ENCODE measurements at regions not wholly inside any gene's neighbourhood (a gene's known extent, or its start where the extent isn't known, plus 50 kb on each side); places are given as distances from the start of the nearest gene placed in this dataset.
"Not testable (repeated sequence)": the region's sequence is repeated elsewhere in the genome, so short reads cannot be mapped to it uniquely, and the experiment has no call there.

- Mint-ChIP-seq H3K27me3 (ENCODE audit: low read depth, poor library complexity) (no peaks in the 10 kb centered on the region), H3K4me3 (no peak overlapping the region), H3K9me3 (peaks cover 67% of the 10 kb centered on the region), H3K4me1 (no peaks in the 10 kb centered on the region), H3K27ac (no peak overlapping the region), H3K36me3 (ENCODE audit: low read depth) (peaks cover 6% of the 10 kb centered on the region)
- DNase-seq: no peak
- TF ChIP-seq CTCF (IDR thresholded peaks at IDR 0.05): no peak
Measured at GRCh38 chr2:224114428-224114827, 75.3 kb upstream of the SERPINE2 start.

GRCh38 chr2:224113930-224114329 lies 74.8 kb upstream of the SERPINE2 start:
- H3K36me3 Mint-ChIP-seq (ENCODE audit: low read depth); H3K27ac Mint-ChIP-seq; H3K4me3 Mint-ChIP-seq; H3K27me3 Mint-ChIP-seq (ENCODE audit: low read depth, poor library complexity); DNase-seq; H3K4me1 Mint-ChIP-seq: not testable (repeated sequence)
- H3K9me3 Mint-ChIP-seq: peaks cover 62% of the 10 kb centered on the region

GRCh38 chr2:224111576-224111975 lies 72.5 kb upstream of the SERPINE2 start:
- no peak for DNase-seq
- H3K9me3 Mint-ChIP-seq: peaks cover 38% of the 10 kb centered on the region
- H3K27me3 Mint-ChIP-seq (ENCODE audit: low read depth, poor library complexity): peaks cover 4% of the 10 kb centered on the region
- H3K4me3 Mint-ChIP-seq: no peak overlapping the region
- TF ChIP-seq CTCF (IDR thresholded peaks at IDR 0.05): no peak
- no peak overlapping the region for H3K27ac Mint-ChIP-seq
- H3K36me3 Mint-ChIP-seq (ENCODE audit: low read depth): no peaks in the 10 kb centered on the region
- no peaks in the 10 kb centered on the region for H3K4me1 Mint-ChIP-seq

- Mint-ChIP-seq H3K9me3 (peaks cover 34% of the 10 kb centered on the region), H3K4me1 (no peaks in the 10 kb centered on the region), H3K36me3 (ENCODE audit: low read depth) (no peaks in the 10 kb centered on the region), H3K27ac (no peak overlapping the region), H3K27me3 (ENCODE audit: low read depth, poor library complexity) (peaks cover 4% of the 10 kb centered on the region), H3K4me3 (no peak overlapping the region)
- no peak for TF ChIP-seq CTCF (IDR thresholded peaks at IDR 0.05)
- DNase-seq: no peak
Measured at GRCh38 chr2:224110811-224111210, 71.7 kb upstream of the SERPINE2 start.

GRCh38 chr2:224109751-224110150 lies 70.7 kb upstream of the SERPINE2 start:
- Mint-ChIP-seq H3K4me3 (no peak overlapping the region), H3K27ac (no peak overlapping the region), H3K27me3 (ENCODE audit: low read depth, poor library complexity) (peaks cover 6% of the 10 kb centered on the region), H3K9me3 (peaks cover 23% of the 10 kb centered on the region), H3K4me1 (no peaks in the 10 kb centered on the region), H3K36me3 (ENCODE audit: low read depth) (no peaks in the 10 kb centered on the region)
- no peak for TF ChIP-seq CTCF (IDR thresholded peaks at IDR 0.05)
- DNase-seq: no peak

GRCh38 chr2:224106794-224107193 lies 67.7 kb upstream of the SERPINE2 start:
- H3K27ac Mint-ChIP-seq: no peak overlapping the region
- H3K4me1 Mint-ChIP-seq: peaks cover 5% of the 10 kb centered on the region

More at GRCh38 chr2:224106794-224107193, 67.7 kb upstream of the SERPINE2 start:
- no peaks in the 10 kb centered on the region for H3K36me3 Mint-ChIP-seq (ENCODE audit: low read depth)
- no peak for DNase-seq
- no peak for TF ChIP-seq CTCF (IDR thresholded peaks at IDR 0.05)
- peaks cover 11% of the 10 kb centered on the region for H3K27me3 Mint-ChIP-seq (ENCODE audit: low read depth, poor library complexity)
- H3K4me3 Mint-ChIP-seq: no peak overlapping the region
- peaks cover 2% of the 10 kb centered on the region for H3K9me3 Mint-ChIP-seq
